ENCODE measurements at regions not wholly inside any gene's neighbourhood (a gene's known extent, or its start where the extent isn't known, plus 50 kb on each side); places are given as distances from the start of the nearest gene placed in this dataset.

DNA sequence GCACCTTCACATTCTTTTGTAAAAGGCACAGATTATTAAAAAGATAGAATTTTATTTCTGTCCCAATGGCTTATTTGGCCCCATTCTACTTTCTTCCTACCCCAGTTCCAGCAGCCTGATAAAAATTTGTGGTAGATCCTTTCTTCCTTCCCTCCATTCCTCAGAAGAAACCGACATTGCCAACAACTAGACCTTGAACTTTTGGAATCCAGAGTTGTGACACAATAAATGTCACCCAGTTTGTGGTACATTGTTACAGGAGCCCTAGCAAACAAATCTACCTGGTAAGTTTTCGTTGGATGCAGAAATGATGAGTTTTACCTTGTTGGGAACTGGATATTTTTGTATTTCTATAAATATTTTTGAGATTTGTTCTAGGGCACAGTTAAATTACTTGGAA is 141.6 kb upstream of the IVNS1ABP start:
- TF ChIP-seq, protein P1, sequence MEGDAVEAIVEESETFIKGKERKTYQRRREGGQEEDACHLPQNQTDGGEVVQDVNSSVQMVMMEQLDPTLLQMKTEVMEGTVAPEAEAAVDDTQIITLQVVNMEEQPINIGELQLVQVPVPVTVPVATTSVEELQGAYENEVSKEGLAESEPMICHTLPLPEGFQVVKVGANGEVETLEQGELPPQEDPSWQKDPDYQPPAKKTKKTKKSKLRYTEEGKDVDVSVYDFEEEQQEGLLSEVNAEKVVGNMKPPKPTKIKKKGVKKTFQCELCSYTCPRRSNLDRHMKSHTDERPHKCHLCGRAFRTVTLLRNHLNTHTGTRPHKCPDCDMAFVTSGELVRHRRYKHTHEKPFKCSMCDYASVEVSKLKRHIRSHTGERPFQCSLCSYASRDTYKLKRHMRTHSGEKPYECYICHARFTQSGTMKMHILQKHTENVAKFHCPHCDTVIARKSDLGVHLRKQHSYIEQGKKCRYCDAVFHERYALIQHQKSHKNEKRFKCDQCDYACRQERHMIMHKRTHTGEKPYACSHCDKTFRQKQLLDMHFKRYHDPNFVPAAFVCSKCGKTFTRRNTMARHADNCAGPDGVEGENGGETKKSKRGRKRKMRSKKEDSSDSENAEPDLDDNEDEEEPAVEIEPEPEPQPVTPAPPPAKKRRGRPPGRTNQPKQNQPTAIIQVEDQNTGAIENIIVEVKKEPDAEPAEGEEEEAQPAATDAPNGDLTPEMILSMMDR (conservative IDR thresholded peaks at IDR 0.05): no peak
- no peak overlapping the region for H3K27ac ChIP-seq

DNA sequence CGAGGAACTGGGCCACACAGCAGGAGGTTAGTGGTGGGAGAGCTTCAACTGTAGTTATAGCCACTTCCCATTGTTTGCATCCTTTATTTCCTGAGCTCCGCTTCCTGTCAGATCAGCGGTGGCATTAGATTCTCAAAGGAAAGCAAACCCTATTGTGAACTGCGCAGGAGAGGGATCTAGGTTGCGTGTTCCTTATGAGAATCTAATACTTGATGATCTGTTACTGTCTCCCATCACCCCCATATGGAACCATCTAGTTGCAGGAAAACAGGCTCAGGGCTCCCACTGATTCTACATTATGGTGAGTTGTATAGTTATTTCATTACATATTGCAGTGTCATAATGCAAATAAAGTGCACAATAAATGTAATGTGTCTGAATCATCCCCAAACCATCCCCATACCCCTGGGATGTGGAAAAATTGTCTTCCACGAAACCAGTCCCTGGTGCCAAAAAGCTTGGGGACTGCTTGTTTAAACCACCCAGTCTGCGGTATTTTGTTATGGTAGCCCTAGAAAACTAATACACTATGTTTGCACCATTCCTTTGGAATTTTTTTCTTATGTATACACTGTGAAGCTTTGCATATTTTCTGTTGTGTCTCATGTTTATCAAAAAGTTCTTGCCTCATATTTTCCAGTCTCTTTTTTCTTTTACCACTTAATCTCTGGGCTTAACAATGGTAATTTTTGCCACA is 136.6 kb upstream of the IVNS1ABP start:
- TF ChIP-seq, protein P1 (conservative IDR thresholded peaks at IDR 0.05): no peak
- H3K27ac ChIP-seq: no peak overlapping the region

DNA sequence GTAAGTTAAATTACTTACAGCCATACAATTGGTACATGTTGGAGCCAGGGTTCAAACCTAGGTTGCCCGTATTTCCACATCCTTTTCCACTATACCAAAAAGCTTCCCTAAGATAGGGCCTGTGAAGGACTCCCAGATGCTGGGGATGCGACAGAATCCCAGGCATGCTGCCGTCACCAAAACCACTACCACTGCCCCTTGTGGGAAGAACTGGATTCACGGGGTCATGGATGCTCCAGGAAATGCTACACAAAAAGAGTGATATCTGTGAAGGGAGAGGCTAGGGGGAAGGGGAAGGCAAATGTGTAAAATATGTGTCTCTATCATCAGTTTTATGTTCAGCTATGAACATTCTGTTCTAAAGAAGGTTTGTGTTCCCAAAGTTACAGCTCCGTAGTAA is 133.9 kb upstream of the IVNS1ABP start:
- TF ChIP-seq, protein P1 (conservative IDR thresholded peaks at IDR 0.05): no peak
- H3K27ac ChIP-seq: no peak overlapping the region

DNA sequence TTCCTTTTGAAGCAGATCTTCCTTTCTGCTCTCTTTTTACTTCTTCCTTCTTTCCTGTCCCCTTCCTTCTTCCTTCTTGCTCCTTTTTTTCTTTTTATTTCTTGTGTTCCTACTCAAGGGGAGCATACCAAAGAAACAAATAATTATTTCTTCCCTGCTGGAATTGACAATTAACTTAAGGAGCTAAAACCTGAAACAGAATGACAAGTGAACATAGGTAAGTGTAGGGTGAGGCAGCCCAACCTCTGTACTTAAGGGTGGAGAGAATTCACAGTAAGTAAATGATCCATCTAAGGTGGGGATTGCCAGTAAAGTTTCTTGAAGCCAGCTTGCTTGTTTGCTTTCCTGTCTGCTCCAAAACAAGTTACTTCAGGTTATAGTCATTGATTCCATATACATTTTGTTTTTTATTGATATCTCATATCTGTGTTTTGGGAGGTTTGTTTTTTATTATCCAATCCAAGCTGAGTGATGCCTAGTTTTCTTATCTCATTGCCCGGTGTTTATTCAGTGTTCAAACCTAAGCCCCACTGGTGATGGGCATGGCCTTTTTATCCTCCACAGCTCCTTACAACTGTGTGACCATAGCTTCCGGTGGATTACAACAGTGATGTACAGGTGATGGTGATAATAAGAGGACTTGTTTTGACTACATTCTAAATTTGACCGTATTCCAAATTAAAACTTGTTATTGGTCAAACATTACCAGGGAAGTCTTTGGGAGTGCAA is 133.2 kb upstream of the IVNS1ABP start:
- H3K27ac ChIP-seq: no peak overlapping the region
- TF ChIP-seq, protein P1 (conservative IDR thresholded peaks at IDR 0.05): no peak

DNA sequence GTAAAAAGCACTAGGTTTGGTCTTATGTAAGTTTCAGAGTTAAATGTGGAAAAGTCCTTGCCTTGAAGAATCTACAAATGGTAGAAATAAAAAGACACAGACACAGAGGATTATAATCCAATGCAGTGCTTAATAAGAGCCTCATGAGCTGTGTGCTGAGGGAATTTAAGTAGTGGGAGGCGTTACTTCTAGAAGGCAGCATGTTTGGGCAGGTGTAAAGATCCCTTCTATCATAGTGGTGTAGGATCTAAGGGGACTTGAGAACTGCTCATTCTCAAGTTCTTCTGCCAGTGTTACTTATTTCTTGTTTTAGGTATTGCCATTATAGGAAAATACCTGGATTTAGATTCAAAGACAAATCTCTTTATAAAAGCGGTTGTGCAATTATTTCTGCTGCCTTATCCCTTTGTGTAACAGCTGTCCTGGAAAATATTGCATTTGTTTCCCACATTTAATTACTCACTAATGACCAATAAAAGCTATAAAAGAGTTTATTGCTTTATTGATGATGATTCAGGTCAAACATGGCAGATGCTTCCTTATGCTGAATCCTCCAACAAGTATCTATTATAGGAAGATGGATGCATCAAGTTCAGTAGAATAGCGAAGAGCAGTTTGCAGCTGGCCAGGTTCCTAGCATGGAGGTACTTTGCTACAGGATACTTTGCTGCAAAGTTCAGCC is 132.5 kb upstream of the IVNS1ABP start:
- TF ChIP-seq, protein P1 (conservative IDR thresholded peaks at IDR 0.05): no peak
- H3K27ac ChIP-seq: no peak overlapping the region

DNA sequence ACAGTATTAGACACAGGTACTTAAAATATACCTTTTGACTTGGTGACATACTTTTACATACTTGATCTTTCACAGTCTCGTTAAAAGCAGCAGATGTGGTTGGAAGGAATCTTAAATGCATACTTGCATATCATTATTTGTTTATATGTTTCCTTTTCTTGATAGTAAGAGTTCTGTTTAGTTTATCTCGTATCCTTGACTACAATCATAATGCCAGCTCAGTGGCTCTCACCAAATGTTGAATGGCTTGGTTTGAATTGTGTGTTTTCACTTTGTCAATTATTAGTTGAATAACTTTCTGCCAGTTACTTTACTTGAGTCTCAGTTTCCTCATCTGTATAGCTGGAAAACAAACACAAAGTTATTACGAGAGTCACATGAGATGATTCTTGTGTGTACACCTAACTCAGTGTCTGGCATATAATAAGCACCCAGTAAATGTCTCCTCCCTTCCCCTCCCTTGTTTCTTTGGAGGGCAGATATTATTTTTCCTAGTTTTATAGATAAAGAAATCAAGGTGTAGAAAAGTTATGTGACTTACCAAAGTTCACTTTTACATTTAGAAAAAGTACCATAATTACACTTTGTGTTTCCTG is 131.6 kb upstream of the IVNS1ABP start:
- H3K27ac ChIP-seq: no peak overlapping the region
- TF ChIP-seq, protein P1 (conservative IDR thresholded peaks at IDR 0.05): no peak

DNA sequence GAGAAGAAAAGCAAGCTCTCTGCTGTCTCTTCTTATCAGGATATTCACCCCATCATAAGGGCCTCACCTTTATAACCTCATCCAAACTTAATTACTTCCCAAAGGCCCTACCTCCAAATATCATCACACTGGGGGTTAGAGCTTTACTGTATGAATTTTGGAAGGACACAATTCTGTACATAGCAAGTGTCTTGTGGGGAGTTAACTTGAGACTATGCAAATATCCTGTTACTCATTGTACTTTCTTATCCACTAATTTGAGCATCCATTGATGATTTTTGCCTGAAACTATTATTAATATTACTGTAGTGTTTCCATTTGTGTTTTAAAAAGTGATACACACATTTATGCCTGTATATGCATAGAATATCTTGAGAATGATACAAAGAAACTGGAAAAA is 129.1 kb upstream of the IVNS1ABP start:
- no peak overlapping the region for H3K27ac ChIP-seq
- TF ChIP-seq, protein P1 (conservative IDR thresholded peaks at IDR 0.05): no peak
